Activated CD4-positive, alpha-beta T cell treated with anti-CD3 and anti-CD28 coated beads, Interleukin-10, Interleukin-2, amounts not matched to agents 100 ng/mL and 50 ng/mL, durations not matched to agents 16 hours and 8 hours (primary cell): ENCODE measurements at regions not wholly inside any gene's neighbourhood (a gene's known extent, or its start where the extent isn't known, plus 50 kb on each side); places are given as distances from the start of the nearest gene placed in this dataset.

ENCODE experiments used
- DNase-seq: peaks from one replicate; pipeline ENCODE4 v3.0.0-alpha.2; 2020

DNA sequence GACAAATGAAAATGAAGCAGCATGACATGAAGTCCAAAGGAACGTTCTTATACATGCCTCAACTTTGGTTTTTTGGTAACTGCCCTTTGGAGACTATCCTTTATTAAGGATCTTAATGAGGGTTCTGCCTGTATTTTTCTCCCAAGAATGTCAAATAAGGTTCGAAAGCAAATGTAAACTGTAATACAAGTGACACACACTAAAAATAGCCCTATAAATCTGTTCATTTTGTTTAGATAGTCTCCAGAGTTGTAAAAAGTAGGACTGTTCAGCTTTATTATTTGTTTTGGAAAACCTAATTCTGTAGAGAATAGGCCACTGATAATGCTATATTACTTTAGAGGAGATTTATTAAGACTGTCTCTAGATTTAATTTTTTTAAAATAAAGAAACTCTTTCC, 80.5 kb upstream of the CDIN1 start:
- no peak for DNase-seq

- DNase-seq, result no peak
Observed at GRCh38 chr15:36499412-36500389, 79.7 kb upstream of the CDIN1 start.

- DNase-seq, result peak; percentile 34
Observed at GRCh38 chr15:36501063-36501678, 78.3 kb upstream of the CDIN1 start.

DNA sequence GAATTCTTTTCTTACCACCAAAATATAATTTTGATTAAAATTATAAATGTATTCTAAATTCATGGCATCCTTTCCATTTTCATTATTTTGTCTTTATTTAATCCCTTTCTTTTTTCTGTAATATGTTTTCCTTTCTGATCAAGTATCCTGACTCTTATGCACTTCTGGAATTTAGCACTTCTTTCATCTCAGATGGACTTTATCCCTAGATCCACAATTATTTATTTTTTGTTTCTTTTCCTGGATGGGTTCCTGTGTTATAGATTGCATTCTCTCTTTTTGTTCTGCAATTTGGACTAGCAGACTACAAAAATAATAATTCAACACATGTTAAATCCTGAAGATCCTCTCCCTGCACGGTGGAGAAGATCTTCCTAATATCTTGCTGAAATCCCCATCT, 76.9 kb upstream of the CDIN1 start:
- DNase-seq, result no peak

GRCh38 chr15:36506733-36507356, 72.6 kb upstream of the CDIN1 start:
- DNase-seq, result no peak

DNA sequence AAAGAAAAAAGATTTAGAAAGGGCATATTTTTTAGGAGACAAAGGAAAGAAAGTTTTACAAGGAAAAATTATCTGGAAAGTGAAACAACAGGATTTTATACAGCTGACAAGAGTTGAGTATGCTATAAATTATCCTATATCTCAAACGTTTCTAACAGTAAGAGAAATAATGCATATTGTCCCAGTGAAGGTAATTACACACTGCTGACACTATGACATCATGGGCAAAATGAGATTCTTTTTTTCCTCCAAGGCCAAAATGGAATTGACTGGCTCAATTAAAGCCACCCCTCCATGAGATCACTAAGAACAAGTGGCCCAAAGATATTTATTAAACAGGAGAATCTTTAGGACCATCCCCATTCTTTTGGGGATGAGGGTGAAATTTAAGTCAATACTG, 72.0 kb upstream of the CDIN1 start:
- DNase-seq, result no peak

- no peak for DNase-seq
Observed at GRCh38 chr15:36511594-36511993, 67.8 kb upstream of the CDIN1 start.

DNA sequence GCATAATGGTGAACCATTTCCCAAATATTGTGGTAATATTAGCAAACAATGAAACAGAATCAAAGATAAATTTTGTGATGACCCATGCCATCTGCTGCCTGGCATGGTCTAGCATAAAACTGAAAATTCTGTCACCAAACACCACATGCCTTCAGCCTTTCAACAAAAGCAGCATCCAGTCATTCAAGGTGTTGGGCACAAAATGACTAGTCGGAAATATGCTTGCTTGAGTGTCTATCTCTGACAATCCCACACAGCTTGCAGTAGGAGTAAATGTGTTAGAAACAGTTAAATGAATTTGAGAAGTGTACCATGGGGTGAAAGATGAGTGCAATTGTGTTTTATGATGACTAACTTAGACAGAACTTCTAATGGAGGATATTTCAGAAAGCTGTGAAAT, 61.7 kb upstream of the CDIN1 start:
- DNase-seq, result peak; percentile 3

DNA sequence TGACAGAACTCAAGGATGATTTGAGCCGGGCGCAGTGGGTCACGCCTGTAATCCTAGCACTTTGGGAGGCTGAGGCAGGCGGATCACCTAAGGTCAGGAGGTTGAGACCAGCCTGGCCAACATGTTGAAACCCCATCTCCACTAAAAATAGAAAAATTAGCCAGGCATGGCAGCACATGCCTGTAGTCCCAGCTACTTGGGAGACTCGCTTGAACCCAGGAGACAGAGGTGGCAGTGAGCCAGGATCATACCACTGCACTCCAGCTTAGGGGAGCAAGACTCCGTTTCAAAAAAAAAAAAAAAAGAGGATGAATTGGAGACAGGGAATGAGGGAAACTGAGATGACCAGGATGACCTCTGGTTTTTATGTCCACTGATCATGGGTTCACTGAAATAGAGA, 60.4 kb upstream of the CDIN1 start:
- DNase-seq, result no peak

GRCh38 chr15:36525430-36525829, 54.0 kb upstream of the CDIN1 start:
- DNase-seq, result no peak

DNA sequence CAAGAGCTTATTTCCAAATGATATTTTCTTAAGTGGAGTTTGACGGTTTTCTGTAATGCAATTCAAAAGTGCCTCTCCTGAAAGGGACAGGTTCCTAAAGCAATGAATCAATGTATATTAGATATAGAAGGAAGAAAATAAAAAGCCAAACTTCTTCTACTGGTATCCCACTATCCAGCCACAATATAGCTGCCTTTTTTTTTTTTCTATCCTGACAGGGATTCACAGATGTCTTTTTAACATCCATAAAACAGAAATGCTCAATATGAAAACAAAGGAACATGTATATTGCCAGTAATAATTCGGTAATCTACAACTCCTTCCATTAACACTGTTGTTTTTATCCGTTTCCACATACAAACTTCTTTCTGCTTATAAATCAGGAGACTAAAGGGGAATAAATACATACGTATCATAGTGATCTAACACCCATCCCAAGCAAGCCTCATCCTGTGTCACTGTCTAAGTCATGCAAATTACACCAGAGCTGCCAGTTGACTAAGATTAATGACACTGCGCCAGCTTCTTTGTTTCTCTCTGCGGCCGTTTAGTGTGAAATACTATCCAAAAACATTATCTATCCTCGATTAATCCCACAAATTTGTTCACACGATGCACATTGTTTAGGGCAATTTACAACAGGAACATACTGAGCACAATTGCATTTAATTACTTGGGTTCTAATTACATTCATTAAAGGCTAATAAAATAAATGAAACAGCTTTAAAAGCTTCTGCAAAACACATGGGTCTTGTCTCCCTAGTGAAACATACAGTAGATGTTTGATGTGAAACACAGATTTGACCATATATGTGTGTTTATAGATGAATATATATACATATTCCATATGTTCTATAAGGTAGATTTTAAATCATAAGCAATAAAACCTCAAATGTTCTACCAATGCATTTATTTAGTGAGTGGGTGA, 51.9 kb upstream of the CDIN1 start:
- DNase-seq, result no peak

DNA sequence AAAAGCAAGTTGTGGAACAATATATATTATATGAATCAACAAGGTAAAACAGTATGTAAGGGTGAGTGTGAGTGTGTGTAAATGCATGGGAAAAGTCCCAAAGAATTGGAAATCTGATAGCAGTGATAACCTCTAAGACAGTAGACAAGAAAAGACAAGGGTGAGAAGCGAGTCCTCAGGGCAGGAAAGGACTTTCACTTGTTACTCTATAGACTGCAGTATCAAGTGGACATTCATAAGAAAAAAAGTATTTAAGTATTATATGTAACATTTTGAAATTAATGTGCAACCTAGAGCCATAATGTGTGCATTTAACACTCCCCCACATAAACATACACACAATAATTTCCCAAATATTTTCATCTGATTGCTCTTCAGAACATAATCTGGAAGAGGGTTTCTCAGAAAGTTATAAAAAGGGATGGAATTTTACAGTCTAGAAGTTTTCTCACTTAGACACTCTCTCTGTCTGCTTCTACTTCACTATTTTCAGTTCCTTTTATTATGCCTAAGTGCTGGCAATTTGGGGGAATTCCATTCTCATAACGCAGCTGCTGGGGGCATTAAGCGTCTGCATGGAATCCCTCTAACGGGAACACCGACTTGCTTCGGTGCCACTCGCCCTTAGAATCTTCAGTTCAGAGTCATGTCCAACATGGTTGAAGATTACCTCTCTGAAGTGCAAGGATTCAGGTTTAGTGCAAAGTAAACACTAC, 50.0 kb upstream of the CDIN1 start:
- no peak for DNase-seq
